HG02970 (cell line): ENCODE measurements at regions not wholly inside any gene's neighbourhood (a gene's known extent, or its start where the extent isn't known, plus 50 kb on each side); places are given as distances from the start of the nearest gene placed in this dataset.

Experiments
- ATAC-seq: cut with Tn5 transposase; IDR thresholded peaks from one replicate; pipeline ENCODE4 v1.9.1; 2021; ENCODE audit warnings: mild to moderate bottlenecking, moderate library complexity, moderate number of reproducible peaks; ENCODE audit not compliant: unreplicated experiment, low FRiP score

DNA sequence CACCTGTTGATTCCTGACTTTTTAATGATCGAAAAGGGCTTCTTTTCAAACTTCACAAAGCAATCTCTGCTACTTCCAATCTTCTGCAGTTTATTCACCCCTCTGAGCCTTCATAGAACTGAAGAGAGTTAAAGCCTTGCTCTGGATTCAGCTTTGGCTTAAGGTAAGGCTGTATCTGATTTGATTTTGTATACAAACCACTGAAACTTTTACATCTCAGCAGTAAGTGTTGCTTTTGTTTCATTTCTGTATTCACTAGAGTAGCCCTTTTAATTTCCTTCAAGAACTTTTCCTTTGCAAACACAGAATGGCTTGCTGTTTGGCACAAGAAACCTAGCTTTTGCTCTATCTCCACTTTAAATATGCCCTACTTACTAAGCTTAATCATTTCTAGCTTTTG is 1193.0 kb upstream of the GBE1 start:
- no peak for ATAC-seq

DNA sequence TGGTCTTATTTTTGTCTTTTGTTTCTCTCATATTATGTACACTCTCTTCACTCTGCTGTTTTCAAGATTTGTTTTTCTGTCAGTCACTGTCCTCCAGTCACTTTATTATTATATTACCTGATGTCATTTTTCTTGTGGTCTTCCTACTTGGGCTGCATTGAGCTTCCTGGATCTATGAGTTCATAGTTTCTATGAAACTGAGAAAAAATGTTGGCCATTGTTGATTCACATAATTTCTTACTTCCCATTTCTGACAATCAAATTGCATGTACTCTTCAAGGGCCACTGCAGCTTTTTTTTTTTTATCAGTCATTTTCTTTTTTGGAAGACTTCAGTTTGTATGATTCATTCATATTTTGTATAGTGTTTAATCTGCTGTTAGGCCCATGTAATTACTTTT is 1180.6 kb upstream of the GBE1 start:
- ATAC-seq, result no peak

DNA sequence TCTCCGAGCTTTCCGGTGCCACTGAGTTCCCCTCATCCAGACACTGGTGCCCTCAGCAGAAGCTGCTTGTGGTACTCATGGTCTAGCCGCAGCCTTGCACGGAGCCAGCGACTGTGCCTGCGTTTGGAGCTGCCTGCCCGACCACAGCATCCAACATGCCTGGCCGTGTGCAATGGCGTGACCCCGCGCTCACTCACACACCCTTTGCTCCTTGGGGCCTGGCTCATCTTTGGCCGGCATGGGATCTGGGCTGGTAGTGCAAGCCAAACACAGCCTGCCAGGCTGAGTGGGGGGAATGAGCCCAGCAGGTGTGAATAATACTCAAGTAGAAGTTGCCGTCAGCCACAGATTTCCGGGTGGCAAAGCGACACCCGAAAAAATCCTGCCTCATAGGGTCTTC is 1178.7 kb upstream of the GBE1 start:
- no peak for ATAC-seq

DNA sequence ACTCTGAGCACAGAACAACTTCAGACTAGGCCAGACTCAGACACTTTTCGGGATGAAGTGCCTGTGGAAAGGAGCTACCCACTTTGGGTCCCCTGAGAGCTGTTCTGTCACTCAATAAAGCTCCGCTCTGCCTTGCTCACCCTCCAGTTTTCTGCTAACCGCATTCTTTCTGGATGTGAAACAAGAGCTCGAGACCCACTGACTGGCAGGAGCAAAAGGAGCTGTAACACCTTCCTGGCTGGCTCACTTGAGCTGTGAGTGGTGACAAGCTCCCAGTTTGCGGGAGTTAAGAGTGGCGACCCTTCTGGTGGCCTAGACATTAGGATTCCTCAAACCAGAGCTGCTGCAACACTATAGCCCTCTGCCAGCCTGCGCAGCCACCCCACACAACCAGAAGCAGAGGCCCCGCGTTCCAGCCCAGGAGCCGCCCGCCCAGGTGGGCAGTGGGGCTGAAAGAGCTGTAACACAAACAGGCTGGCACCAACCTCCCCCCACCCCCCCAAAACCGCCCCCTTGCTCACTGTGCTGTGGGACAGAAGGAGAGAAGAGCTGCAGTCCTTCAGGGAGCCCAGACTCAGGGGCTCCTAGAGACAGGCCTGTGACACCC is 1178.1 kb upstream of the GBE1 start:
- no peak for ATAC-seq

DNA sequence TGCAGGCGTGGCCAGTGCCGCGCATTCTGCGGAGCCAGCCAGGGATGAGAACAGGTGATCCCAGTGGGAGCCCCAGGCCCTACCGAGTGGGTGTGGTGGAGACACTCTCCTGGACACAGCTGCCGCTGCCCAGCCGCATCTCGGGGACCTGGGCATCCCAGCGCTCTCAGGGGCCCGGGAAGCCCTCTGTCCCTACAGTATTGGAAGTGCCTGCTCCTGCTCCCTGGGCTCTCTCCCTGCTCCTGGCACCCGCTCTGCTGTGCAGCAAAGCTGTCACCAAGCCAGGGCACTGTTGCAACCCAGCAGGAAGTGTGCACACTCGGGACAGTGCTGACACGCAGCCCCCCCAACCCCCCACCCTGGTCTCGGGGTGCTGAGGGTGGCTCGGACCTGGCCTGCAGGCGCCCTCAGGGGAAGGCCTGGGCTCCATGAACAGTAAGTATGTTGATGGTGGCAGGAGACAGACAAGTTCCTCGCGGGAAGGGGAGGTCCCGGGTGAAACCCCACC is 1177.4 kb upstream of the GBE1 start:
- ATAC-seq, result no peak

DNA sequence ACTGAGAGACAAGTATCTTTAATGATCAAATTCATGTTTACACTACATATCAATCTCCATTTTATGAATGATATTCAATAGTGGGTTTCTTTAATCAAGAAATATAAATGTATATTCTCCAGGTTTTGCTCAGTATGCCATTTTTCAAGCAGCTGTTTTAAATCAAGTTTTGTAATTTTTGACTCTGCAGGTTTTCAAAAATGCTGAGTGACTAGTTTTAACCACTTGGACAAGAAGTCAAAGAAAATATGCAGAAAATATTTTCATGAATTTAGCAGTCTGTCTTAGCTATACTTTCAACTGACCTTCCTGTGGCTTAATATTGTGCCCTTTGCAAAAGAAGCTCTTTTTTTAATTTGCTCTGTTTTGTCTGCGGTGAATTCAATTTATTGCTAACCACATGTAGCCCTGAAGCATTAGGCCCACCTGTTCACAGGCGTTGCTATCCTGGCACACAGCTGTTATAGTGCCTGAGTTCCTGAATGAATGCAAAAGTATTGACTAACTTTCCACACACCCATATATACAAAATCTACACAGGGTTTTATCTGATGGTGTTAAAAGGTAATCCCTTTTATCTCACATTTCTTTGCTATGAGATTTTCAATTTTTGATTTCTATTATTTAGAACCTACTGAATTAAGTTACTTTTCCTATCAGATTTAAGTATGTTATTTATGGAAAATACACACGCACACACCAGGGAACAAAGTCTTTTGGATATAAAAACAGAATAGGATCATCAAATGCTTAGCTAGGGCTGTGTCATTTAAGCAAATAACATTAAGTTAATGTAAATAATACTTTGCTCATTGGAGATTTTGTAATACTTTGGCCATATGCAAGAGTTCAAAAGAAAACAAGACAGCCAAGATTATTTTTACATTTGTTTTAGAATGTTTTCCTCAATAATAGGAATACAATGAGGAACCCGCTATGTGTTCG is 1166.1 kb upstream of the GBE1 start:
- no peak for ATAC-seq

DNA sequence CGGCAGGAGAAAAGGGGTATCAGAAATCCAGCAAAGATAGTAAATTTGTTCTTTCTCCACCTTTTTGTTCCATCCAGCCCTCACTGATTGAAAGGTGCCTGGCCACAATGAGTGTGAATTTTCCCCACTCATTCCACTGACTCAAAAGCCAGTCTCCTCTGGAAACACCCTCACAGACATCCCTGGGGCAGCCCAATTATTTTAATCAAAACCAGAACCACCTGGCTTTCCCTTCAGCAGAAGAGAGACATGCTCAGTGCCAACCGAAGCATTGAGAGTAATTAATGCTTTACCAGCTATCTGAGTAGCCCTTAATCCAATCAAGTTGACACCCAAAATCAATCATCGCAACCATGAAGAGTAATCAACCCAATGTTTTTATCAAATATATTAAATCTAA is 1129.6 kb upstream of the GBE1 start:
- ATAC-seq, result no peak

DNA sequence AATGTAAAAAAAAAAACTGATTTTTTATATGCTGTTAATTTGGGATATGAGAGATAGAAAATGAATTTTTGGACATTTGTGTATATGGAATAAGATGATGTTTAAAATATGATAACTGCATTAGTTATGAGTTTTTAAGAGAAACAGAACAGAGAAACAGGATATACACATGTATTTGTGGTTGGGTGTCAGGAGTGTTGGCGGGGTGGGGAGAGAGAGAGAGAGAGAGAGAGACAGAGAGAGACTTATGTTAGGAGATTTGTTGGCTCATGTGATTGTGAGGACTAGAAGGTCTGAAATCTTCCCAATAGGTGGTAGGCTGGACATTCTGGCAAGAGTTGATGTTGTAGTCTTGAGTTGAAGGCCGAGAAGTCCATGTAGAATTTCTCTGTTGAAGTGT is 1121.6 kb upstream of the GBE1 start:
- ATAC-seq, result no peak

DNA sequence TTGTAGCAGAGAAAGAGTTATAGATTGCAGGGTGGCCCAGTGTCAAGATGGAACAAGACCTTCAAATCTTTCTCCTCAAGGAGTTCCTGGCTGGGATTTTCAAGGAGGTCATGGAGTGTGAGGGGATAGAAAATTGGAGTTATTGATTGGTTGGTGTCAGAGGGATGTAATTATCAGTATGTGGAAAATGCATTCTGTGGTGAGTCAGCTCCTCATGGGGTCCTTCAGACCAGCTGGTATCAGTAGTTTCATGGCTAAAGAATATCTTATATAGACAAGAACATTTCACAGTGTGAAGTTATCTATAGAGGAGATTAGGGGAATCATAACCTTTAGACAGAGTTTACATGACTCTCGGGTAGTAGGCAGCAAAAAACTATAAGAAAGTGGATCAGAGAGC is 1114.0 kb upstream of the GBE1 start:
- ATAC-seq, result no peak

DNA sequence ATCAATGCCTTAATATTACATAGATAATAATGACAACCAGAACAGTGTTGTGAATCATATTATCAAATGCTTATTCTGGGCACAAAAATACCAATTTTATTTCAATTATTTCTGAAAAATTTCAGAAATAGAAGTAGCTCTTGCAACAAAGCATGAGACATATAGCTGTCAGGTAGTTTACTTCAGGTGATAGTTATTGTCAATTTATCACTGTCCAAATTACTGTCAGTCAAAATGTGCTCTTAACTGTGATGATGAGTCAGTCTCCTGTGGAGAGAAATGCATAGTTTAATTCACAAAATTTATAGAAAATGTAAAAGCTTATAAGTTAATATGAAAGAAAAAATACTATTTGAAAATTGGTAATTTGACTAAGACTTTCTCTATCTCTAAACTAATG is 1078.4 kb upstream of the GBE1 start:
- no peak for ATAC-seq

DNA sequence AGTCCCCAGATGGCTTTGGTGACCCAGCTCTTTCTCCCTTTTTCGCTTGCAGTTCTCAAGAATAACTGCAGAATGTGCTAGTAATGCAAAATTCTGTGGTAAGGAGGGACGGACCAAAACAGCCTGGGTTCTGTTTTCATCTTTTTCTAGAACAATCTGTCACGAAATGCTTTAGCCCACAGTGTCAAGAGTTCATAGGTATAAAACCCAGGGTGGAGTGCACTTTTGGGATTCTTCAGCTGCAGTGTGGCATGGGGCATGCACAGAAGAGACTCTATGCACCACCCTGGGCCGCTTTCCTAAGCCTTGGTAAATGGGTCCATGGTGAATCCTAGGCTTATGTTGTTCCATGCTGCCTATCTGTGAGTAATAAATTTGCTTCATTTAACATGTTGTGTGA is 1072.7 kb upstream of the GBE1 start:
- ATAC-seq, result no peak

DNA sequence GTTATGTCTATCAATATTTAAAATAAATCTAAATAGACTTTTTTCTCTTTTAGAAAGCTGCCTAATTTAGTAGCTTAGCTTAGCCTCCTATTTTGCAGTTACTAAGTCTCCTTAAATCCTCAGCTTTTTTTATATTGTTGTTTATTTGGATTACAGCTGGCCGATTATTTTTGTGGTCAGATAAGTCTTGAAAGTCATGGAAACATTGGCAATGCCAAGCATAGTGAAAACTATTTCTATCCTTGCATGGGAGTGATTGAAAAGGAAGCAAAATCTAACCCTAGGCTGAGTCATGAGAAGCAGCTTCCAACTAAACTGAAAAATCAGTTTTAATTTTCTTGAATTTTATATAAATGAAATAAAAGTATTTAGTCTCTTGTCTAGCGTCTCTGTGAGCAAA is 1063.0 kb upstream of the GBE1 start:
- ATAC-seq, result no peak

DNA sequence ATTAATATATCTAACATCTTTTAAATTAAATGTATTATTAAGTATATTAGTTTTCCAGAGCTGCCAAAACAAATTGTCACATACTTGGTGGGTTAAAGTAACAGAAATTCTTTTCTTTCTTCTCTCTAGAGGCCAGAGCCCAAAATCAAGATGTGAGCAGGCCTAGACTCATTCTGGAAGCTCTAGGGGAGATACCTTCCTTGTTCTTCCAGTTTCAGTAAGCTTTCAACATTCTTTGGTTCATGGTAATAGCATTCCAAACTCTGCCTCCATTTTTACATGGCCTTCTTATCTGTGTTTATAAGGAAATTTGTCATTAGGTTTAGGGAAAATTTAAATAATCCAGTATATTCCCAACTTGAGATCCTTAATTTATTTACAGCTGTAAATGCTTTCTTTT is 1054.6 kb upstream of the GBE1 start:
- ATAC-seq, result no peak

DNA sequence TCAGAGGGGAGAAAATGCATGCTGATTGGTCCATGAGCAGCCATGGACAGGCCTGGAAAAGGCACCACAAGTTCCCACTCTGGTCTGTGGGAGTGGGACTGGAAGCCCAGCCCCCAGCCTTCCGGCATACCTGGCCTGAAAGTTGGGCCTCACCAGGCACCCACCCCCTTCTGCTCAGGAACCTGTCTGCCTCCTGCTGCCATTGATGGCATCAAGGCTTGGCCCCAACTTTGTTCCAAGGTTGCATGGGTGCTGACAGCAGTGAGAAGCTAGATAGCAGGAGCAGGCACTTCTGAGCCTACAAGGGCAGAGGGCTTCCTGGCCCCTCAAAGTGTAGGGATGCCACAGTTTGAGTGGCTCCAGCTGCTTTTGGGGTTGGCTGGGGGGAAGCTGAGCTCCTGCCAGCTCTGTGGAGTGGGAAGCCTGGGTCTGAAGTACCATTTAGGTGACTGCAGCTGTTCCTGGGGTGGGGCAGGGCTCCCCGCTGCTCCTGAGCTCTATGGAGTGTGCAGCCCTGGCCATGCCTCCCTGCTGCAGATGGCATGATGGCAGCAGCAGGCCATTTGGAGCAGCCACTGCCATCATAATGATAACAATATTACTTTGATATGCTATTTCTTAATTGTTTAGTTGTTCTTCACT is 1054.1 kb upstream of the GBE1 start:
- no peak for ATAC-seq

DNA sequence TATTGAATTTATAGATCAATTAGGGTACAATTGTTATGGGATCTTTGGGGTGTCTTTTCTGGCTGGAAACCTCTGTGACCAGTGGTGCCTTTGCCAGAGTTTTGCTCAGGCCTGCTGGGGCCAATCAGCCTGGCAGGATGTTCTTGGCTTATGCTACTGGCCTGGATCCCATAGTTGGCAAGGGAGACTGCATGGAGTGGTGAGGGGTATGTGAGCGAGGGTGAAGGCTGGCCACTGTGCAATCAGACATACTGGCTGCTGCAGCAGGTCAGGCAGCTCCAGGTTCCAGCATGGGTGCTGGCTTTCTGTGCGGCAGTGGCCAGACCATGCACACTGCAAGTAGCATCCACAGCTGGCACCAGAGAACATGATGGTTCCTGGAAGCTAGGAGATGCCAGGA is 1053.2 kb upstream of the GBE1 start:
- ATAC-seq, result no peak

DNA sequence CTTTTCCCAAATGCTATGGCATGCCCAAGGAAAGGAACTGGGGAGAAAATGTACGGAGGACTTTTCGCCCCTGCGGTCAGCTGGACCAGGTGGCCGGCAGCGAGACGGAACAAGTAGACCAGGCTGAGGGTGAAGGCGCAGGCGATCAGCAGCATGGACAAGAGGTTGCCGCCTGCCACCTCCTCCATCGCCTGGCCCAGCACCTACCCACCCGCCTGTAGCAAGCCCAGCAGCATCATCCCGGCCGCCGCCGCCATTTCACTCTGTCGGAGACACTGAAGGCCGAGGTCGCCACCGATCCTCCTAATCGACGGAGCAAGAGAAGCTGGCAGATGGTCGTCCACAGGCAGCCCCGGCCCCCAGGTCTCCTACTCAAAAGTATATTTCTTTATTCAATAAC is 1046.3 kb upstream of the GBE1 start:
- no peak for ATAC-seq

DNA sequence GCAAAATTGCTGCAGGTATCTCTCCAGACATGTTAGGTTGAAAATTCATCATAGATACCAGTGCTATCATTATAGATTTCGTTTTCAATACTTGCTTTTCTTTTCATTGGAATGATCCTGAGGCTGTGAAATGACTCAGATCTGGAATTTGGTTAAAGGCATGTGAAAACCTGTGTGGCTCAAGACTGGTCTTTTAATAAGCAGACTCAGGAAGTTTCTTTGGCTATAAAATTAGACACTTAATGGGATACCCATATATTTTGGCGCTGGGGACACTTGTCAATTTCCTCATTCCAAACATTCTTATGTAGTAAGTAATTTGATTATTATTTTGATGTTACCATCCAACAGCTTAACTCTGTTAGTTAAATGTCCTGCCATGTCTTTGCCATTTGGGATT is 1041.1 kb upstream of the GBE1 start:
- no peak for ATAC-seq

DNA sequence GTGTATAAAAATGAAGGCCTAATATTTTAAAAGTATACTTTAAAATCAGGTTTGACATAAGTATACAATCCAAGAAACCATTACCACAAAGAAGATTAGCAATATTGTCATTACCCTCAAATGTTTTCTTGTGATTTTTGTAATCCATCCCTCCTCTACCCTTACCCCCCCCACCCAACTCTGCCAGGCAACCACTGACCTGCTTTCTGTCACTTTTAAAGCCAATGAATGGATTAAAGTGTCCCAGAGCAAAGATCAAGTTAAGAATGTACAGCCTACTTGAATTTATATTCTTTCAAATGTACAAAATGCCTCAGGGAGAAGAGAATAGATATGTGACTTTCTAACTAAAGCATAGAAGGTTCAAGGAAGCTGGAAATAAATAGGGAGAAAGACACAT is 1038.8 kb upstream of the GBE1 start:
- ATAC-seq, result no peak

DNA sequence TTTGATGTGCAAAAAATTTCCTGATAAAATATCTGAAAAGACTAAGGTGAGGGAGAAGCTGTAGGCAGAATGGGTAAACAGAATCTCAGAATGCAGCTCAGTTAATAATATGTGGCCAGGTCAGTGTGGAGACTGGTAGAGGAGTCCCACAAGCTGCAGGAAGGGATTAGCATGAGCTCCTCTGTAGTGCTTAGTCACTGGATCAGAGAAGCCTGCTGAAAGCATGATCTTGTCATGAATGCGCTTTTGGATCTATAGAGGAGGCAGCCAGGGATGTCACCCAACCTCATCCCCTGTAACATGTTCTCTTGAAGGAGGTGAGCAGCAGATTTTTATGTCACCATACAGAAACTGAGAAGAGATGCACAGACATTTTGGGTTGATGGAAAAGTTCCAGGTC is 1035.3 kb upstream of the GBE1 start:
- ATAC-seq, result no peak

DNA sequence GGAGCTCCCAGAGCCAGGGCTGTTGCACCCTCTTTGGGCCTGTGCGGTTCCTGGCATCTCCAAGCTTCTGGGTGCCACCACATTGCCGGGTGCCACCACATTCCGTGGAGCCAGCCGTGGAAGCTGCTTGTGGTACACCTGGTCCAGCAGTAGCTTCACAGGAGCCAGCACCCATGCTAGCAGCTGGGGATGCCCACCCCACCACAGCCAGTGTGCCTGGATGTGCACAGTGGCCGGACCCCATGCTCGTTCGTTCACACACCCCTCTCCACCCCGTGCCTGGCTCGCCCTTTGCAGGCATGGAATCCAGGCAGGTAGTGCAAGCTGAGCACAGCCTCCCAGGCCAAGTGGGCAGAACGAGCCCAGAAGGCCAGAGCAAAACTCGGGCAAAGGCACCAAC is 1029.8 kb upstream of the GBE1 start:
- no peak for ATAC-seq

DNA sequence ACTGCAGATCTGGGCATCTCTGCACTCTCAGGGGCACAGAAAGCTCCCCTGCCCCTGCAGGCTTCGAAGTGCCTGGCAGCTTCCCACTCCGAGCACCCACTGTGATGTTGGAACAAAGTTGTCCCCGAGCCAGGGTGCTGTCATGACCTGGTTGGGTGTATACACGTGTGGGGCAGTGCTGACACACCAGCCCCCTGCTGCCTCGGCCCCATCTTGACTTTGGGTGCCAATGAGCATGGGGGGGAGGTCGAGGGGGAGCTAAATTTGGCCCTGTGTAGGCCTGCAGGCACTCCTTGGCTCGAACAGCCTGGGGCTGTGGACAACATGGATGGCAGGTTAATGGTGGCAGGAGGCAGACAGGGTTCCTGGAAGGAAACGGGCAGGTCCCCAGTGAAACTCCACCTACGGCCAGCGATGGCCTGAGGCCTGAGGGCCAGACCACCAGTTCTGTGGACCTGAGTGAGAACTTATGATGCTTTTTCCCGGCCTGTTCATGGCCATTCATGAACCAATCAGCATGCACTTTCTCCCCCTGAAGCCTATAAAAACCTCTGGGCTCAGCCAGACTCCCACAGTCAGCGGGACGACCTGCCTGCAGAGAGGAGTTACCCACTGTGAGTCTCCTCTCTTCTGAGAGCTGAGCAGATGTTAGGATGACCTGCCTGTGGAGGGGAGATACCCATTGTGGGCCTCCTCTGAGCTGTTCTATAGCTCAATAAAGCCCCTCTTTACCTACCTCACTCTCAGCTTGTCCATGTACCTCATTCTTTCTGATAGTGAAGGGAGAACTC is 1029.1 kb upstream of the GBE1 start:
- ATAC-seq, result no peak
